GM18909 (cell line): ENCODE measurements at regions not wholly inside any gene's neighbourhood (a gene's known extent, or its start where the extent isn't known, plus 50 kb on each side); places are given as distances from the start of the nearest gene placed in this dataset.
"Not testable (repeated sequence)": the region's sequence is repeated elsewhere in the genome, so short reads cannot be mapped to it uniquely, and the experiment has no call there.

Experiments
- ATAC-seq: cut with Tn5 transposase; IDR thresholded peaks from one replicate; pipeline ENCODE4 v1.9.1; 2021; ENCODE audit warnings: mild to moderate bottlenecking; ENCODE audit not compliant: unreplicated experiment, poor library complexity

GRCh38 chr3:75432885-75433284 lies 231.2 kb upstream of the FRG2C start:
- not testable (repeated sequence) for ATAC-seq

- not testable (repeated sequence) for ATAC-seq
Observed at GRCh38 chr3:75433295-75433694, 230.8 kb upstream of the FRG2C start.

GRCh38 chr3:75434276-75434912 lies 229.7 kb upstream of the FRG2C start:
- ATAC-seq = not testable (repeated sequence)

GRCh38 chr3:75434913-75435793 lies 229.0 kb upstream of the FRG2C start:
- peak; percentile 100 for ATAC-seq

GRCh38 chr3:75435794-75436400 lies 228.2 kb upstream of the FRG2C start:
- not testable (repeated sequence) for ATAC-seq

- not testable (repeated sequence) for ATAC-seq
Observed at GRCh38 chr3:75440986-75441385, 223.1 kb upstream of the FRG2C start.

GRCh38 chr3:75444634-75445033 lies 219.5 kb upstream of the FRG2C start:
- not testable (repeated sequence) for ATAC-seq

- ATAC-seq = not testable (repeated sequence)
Observed at GRCh38 chr3:75445234-75445633, 218.9 kb upstream of the FRG2C start.

- ATAC-seq = not testable (repeated sequence)
Observed at GRCh38 chr3:75446948-75447347, 217.2 kb upstream of the FRG2C start.

GRCh38 chr3:75453328-75453727 lies 210.8 kb upstream of the FRG2C start:
- ATAC-seq = not testable (repeated sequence)

- ATAC-seq = not testable (repeated sequence)
Observed at GRCh38 chr3:75453839-75454238, 210.3 kb upstream of the FRG2C start.

GRCh38 chr3:75474530-75474929 lies 189.6 kb upstream of the FRG2C start:
- ATAC-seq = not testable (repeated sequence)

GRCh38 chr3:75496600-75496999 lies 167.5 kb upstream of the FRG2C start:
- ATAC-seq = not testable (repeated sequence)

GRCh38 chr3:75500357-75500756 lies 163.8 kb upstream of the FRG2C start:
- ATAC-seq = not testable (repeated sequence)

- ATAC-seq = not testable (repeated sequence)
Observed at GRCh38 chr3:75502171-75502570, 162.0 kb upstream of the FRG2C start.

- not testable (repeated sequence) for ATAC-seq
Observed at GRCh38 chr3:75502769-75503756, 161.1 kb upstream of the FRG2C start.

GRCh38 chr3:75506603-75507002 lies 157.5 kb upstream of the FRG2C start:
- no peak for ATAC-seq

- ATAC-seq = not testable (repeated sequence)
Observed at GRCh38 chr3:75507956-75508355, 156.2 kb upstream of the FRG2C start.

- ATAC-seq = not testable (repeated sequence)
Observed at GRCh38 chr3:75527657-75528056, 136.5 kb upstream of the FRG2C start.

GRCh38 chr3:75552095-75552494 lies 112.0 kb upstream of the FRG2C start:
- not testable (repeated sequence) for ATAC-seq
